Spleen (tissue), 11 donors: ENCODE measurements at regions not wholly inside any gene's neighbourhood (a gene's known extent, or its start where the extent isn't known, plus 50 kb on each side); places are given as distances from the start of the nearest gene placed in this dataset.
"Not testable (repeated sequence)": the region's sequence is repeated elsewhere in the genome, so short reads cannot be mapped to it uniquely, and the experiment has no call there.

Source experiments
- DNase-seq: peaks from one replicate; pipeline ENCODE4 v3.0.0-alpha.2; 2020
- H3K27ac ChIP-seq, 8 donors: fragments of 200-600 bp; sonication (generic) in 7 of 8; 1 replicate in 4 of 8; 2 replicates in 4 of 8; pipeline versions ENCODE4 v1.5.0 to v1.8.0; 2016 to 2021; ENCODE audit warnings: inconsistent platforms in 4 of 8, mild to moderate bottlenecking in 4 of 8, moderate library complexity in 1 of 8
- H3K27me3 ChIP-seq, 7 donors: fragments of 200-600 bp; sonication (generic) in 6 of 7; replicated peaks in 1 of 7; 1 replicate in 4 of 7; 2 replicates in 3 of 7; pipeline versions ENCODE4 v1.5.0 to v1.8.0; 2016 to 2021; ENCODE audit warnings: inconsistent platforms in 3 of 7, mild to moderate bottlenecking in 1 of 7
- H3K36me3 ChIP-seq, 6 donors: fragments of 200-600 bp; sonication (generic) in 5 of 6; 1 replicate in 4 of 6; 2 replicates in 2 of 6; pipeline versions ENCODE4 v1.5.0 to v1.8.0; 2016 to 2021; ENCODE audit warnings: inconsistent platforms in 2 of 6
- H3K4me1 ChIP-seq, 6 donors: fragments of 200-600 bp; sonication (generic) in 5 of 6; 1 replicate in 3 of 6; 2 replicates in 3 of 6; pipeline versions ENCODE4 v1.5.0 to v1.8.0; 2016 to 2021; ENCODE audit warnings: inconsistent platforms in 3 of 6
- H3K4me3 ChIP-seq, 8 donors: fragments of 200-600 bp; sonication (generic) in 7 of 8; 1 replicate in 4 of 8; 2 replicates in 4 of 8; pipeline versions ENCODE4 v1.5.0 to v1.8.0; 2016 to 2021; ENCODE audit warnings: inconsistent platforms in 4 of 8, mild to moderate bottlenecking in 4 of 8, moderate library complexity in 2 of 8
- H3K9me3 ChIP-seq, 8 donors: fragments of 200-600 bp; sonication (generic) in 7 of 8; 1 replicate in 4 of 8; 2 replicates in 4 of 8; pipeline versions ENCODE4 v1.5.0 to v1.8.0; 2016 to 2021; ENCODE audit warnings: inconsistent platforms in 4 of 8
- POLR2A ChIP-seq, 3 donors: fragments of 450-650 bp; IDR thresholded peaks; one replicate each; pipeline ENCODE4 v1.5.1; 2017; ENCODE audit warnings: antibody characterized with exemption in 3 of 3, mild to moderate bottlenecking in 1 of 3
- POLR2AphosphoS5 ChIP-seq, 3 donors: sonication (generic); formaldehyde crosslinking; IDR thresholded peaks; one replicate each; pipeline ENCODE4 v1.5.1; 2017; ENCODE audit warnings: antibody characterized with exemption in 3 of 3
- WGBS, 5 donors: extraction: QIAGEN DNeasy Blood & Tissue Kit in 3 of 5; methylation state at CpG; one replicate each; pipeline versions ENCODE4 v1.1.5 to v1.1.7; 2013 to 2018; 5-methylcytosine and 5-hydroxymethylcytosine counted together
- intact Hi-C: fragments of 100-400 bp; cut with DNase I; formaldehyde crosslinking; loops from one replicate; pipeline ENCODE4 v1.15.0; 2023; ENCODE audit warnings: low total_unique reads
- TF ChIP-seq, protein P1 (sequence below), 11 experiments: fragments of 200-600 bp in 7 of 11; fragments of 450-650 bp in 4 of 11; sonication (generic) in 4 of 11; IDR thresholded peaks in 8 of 11; conservative IDR thresholded peaks in 3 of 11; 1 replicate in 7 of 11; 2 replicates in 4 of 11; pipeline versions ENCODE4 v1.4.0 to v1.8.0; 2016 to 2021; ENCODE audit warnings: antibody characterized with exemption in 11 of 11, inconsistent platforms in 4 of 11, mild to moderate bottlenecking in 1 of 11
- donor health status: healthy with polysubstance abuse.
- donor health status: DM: no; HTN: no; CAD: no; lungs with moderate emphysema.
- donor health status: DM: no; HTN: no; CAD: no.
- donor health status: Bipolar disorder and iron deficiency.
- donor health status: healthy.
- donor health status: DM: no; HTN: no; CAD: no.
- donor health status: DM: yes; HTN: yes; CAD: no.

GRCh38 chr20:29410806-29411457, 1846.5 kb upstream of the DEFB115 start:
- H3K4me3 ChIP-seq, result peak overlapping the region in 1 of 8 donors; percentile 33
- no peak for DNase-seq
- peaks cover 0 to 74% (median 0%) of the 10 kb centered on the region in 7 donors for H3K27me3 ChIP-seq
- TF ChIP-seq POLR2AphosphoS5 (IDR thresholded peaks at IDR 0.05) (no peak), POLR2A (IDR thresholded peaks at IDR 0.05) (no peak)
- TF ChIP-seq, protein P1, sequence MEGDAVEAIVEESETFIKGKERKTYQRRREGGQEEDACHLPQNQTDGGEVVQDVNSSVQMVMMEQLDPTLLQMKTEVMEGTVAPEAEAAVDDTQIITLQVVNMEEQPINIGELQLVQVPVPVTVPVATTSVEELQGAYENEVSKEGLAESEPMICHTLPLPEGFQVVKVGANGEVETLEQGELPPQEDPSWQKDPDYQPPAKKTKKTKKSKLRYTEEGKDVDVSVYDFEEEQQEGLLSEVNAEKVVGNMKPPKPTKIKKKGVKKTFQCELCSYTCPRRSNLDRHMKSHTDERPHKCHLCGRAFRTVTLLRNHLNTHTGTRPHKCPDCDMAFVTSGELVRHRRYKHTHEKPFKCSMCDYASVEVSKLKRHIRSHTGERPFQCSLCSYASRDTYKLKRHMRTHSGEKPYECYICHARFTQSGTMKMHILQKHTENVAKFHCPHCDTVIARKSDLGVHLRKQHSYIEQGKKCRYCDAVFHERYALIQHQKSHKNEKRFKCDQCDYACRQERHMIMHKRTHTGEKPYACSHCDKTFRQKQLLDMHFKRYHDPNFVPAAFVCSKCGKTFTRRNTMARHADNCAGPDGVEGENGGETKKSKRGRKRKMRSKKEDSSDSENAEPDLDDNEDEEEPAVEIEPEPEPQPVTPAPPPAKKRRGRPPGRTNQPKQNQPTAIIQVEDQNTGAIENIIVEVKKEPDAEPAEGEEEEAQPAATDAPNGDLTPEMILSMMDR (IDR thresholded peaks at IDR 0.05 in 8 of 11, conservative IDR thresholded peaks at IDR 0.05 in 3 of 11), result no peak
- peaks cover 0 to 50% (median 15%) of the 10 kb centered on the region in 8 donors for H3K9me3 ChIP-seq
- H3K36me3 ChIP-seq, result no peaks in the 10 kb centered on the region
- 39 to 57% (median 51%) methylated on average over 41 to 44 of the region's 44 CpGs for WGBS, 5 donors
- no peak overlapping the region for H3K27ac ChIP-seq
- H3K4me1 ChIP-seq, result peaks cover 0 to 41% (median 0%) of the 10 kb centered on the region in 6 donors
- intact Hi-C loops, result no loop called here

DNA sequence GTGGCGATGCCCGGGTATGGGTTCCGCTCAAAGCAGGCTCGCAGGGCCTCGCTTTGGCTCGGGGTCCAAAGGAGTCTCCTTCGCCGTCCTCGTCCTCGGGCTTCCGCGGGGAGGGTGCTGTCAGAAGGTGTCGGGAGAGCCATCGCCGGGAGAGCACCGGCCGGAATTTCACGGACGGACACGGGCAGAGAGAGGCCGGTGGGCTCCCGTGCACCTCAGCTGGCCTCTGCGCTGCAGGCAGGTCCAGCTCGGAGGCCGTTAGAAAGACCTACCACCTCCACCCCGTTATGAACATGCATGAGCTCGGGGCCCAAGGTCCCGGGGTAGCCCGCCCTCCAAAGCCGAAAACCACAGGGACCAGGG, 1846.0 kb upstream of the DEFB115 start:
- H3K4me3 ChIP-seq, result peak overlapping the region in 1 of 8 donors; percentile 33
- peaks cover 0 to 69% (median 0%) of the 10 kb centered on the region in 7 donors for H3K27me3 ChIP-seq
- H3K27ac ChIP-seq, H3K36me3 ChIP-seq, intact Hi-C loops, DNase-seq: not testable (repeated sequence)
- WGBS, 5 donors, result 50 to 59% (median 56%) methylated on average over 29 to 30 of the region's 30 CpGs
- H3K9me3 ChIP-seq, result peaks cover 0 to 49% (median 16%) of the 10 kb centered on the region in 8 donors
- peaks cover 0 to 41% (median 0%) of the 10 kb centered on the region in 6 donors for H3K4me1 ChIP-seq

GRCh38 chr20:29419378-29419777, 1838.1 kb upstream of the DEFB115 start:
- Histone ChIP-seq H3K27ac (no peak overlapping the region), H3K4me3 (no peak overlapping the region), H3K36me3 (no peaks in the 10 kb centered on the region), H3K4me1 (no peaks in the 10 kb centered on the region), H3K27me3 (peaks cover 0 to 26% (median 0%) of the 10 kb centered on the region in 7 donors), H3K9me3 (peaks cover 0 to 5% (median 0%) of the 10 kb centered on the region in 8 donors)
- intact Hi-C loops, result no loop called here
- TF ChIP-seq POLR2A (IDR thresholded peaks at IDR 0.05), result no peak
- no peak for TF ChIP-seq POLR2AphosphoS5 (IDR thresholded peaks at IDR 0.05)
- TF ChIP-seq, protein P1 (IDR thresholded peaks at IDR 0.05 in 8 of 11, conservative IDR thresholded peaks at IDR 0.05 in 3 of 11), result no peak
- no peak for DNase-seq

- DNase-seq, result no peak
- TF ChIP-seq, protein P1 (IDR thresholded peaks at IDR 0.05 in 8 of 11, conservative IDR thresholded peaks at IDR 0.05 in 3 of 11), result no peak
- TF ChIP-seq POLR2AphosphoS5 (IDR thresholded peaks at IDR 0.05) (no peak), POLR2A (IDR thresholded peaks at IDR 0.05) (no peak)
- Histone ChIP-seq H3K4me1 (no peaks in the 10 kb centered on the region), H3K27ac (no peak overlapping the region), H3K36me3 (no peaks in the 10 kb centered on the region), H3K27me3 (peaks cover 0 to 70% (median 0%) of the 10 kb centered on the region in 7 donors), H3K9me3 (peaks cover 0 to 13% (median 0%) of the 10 kb centered on the region in 8 donors), H3K4me3 (peak overlapping the region in 1 of 8 donors; percentile 32)
- intact Hi-C loops, result no loop called here
- 27 to 55% (median 39%) methylated on average over 25 to 38 of the region's 38 CpGs for WGBS, 5 donors
Observed at GRCh38 chr20:29427201-29428060, 1830.0 kb upstream of the DEFB115 start.
